ENCODE measurements at regions not wholly inside any gene's neighbourhood (a gene's known extent, or its start where the extent isn't known, plus 50 kb on each side); places are given as distances from the start of the nearest gene placed in this dataset.

- Histone ChIP-seq H4K20me1 (ENCODE audit: control insufficient read depth, extremely low read depth, insufficient read depth, low read length) (no peaks in the 10 kb centered on the region), H3K4me3 (ENCODE audit: control insufficient read depth in 2 of 3, extremely low read depth in 1 of 3, insufficient read depth in 2 of 3, low read depth in 1 of 3, low read length in 3 of 3) (no peak overlapping the region), H3K4me2 (ENCODE audit: control insufficient read depth, extremely low read depth, insufficient read depth, low read depth, low read length) (no peak overlapping the region), H3K9ac (ENCODE audit: control insufficient read depth, extremely low read depth, insufficient read depth, low read length) (no peak overlapping the region), H3K4me1 (ENCODE audit: control insufficient read depth, extremely low read depth, insufficient read depth, low read length) (peaks cover 5% of the 10 kb centered on the region), H3K79me2 (ENCODE audit: control insufficient read depth, insufficient read depth, low read length) (no peaks in the 10 kb centered on the region), H3K27ac (ENCODE audit: control insufficient read depth, insufficient read depth, low read length) (no peak overlapping the region), H3K36me3 (ENCODE audit: control insufficient read depth in 2 of 2, extremely low read depth in 1 of 2, insufficient read depth in 2 of 2, low read length in 2 of 2) (no peaks in the 10 kb centered on the region), H3K9me3 (ENCODE audit: control insufficient read depth, low read depth, low read length) (no peaks in the 10 kb centered on the region), H3K9me1 (ENCODE audit: control insufficient read depth, extremely low read depth, insufficient read depth, low read length) (no peaks in the 10 kb centered on the region), H2AFZ (ENCODE audit: control insufficient read depth, low read length) (no peak overlapping the region), H3K27me3 (ENCODE audit: control insufficient read depth, extremely low read depth, insufficient read depth, low read length) (no peaks in the 10 kb centered on the region)
- TF ChIP-seq EZH2 (IDR thresholded peaks at IDR 0.05; ENCODE audit: low read length) (no peak), CTCF (optimal IDR thresholded peaks at IDR 0.05 in 1 of 3, IDR thresholded peaks at IDR 0.05 in 1 of 3, conservative IDR thresholded peaks at IDR 0.05 in 1 of 3; ENCODE audit: extremely low read depth in 1 of 3, insufficient read depth in 2 of 3, low read length in 3 of 3) (no peak)
- FAIRE-seq (no peak), DNase-seq (ENCODE audit: low read depth, low spot score) (no peak)
- dilution Hi-C loops (cut with MboI; ENCODE audit: extremely low pct_ligation_motif_present, low sequenced_read_pairs) = no loop called here
These were observed 56.7 kb upstream of the USP1 start for GRCh38 chr1:62380181-62380580.

- Histone ChIP-seq H4K20me1 (ENCODE audit: control insufficient read depth, extremely low read depth, insufficient read depth, low read length) (no peaks in the 10 kb centered on the region), H2AFZ (ENCODE audit: control insufficient read depth, low read length) (no peak overlapping the region), H3K4me2 (ENCODE audit: control insufficient read depth, extremely low read depth, insufficient read depth, low read depth, low read length) (no peak overlapping the region), H3K27me3 (ENCODE audit: control insufficient read depth, extremely low read depth, insufficient read depth, low read length) (no peaks in the 10 kb centered on the region), H3K9me3 (ENCODE audit: control insufficient read depth, low read depth, low read length) (no peaks in the 10 kb centered on the region), H3K4me1 (ENCODE audit: control insufficient read depth, extremely low read depth, insufficient read depth, low read length) (peaks cover 5% of the 10 kb centered on the region), H3K79me2 (ENCODE audit: control insufficient read depth, insufficient read depth, low read length) (no peaks in the 10 kb centered on the region), H3K36me3 (ENCODE audit: control insufficient read depth in 2 of 2, extremely low read depth in 1 of 2, insufficient read depth in 2 of 2, low read length in 2 of 2) (no peaks in the 10 kb centered on the region), H3K9me1 (ENCODE audit: control insufficient read depth, extremely low read depth, insufficient read depth, low read length) (no peaks in the 10 kb centered on the region), H3K27ac (ENCODE audit: control insufficient read depth, insufficient read depth, low read length) (no peak overlapping the region), H3K9ac (ENCODE audit: control insufficient read depth, extremely low read depth, insufficient read depth, low read length) (no peak overlapping the region), H3K4me3 (ENCODE audit: control insufficient read depth in 2 of 3, extremely low read depth in 1 of 3, insufficient read depth in 2 of 3, low read depth in 1 of 3, low read length in 3 of 3) (no peak overlapping the region)
- FAIRE-seq (no peak), DNase-seq (ENCODE audit: low read depth, low spot score) (no peak)
- dilution Hi-C loops (cut with MboI; ENCODE audit: extremely low pct_ligation_motif_present, low sequenced_read_pairs) = no loop called here
- no peak for TF ChIP-seq CTCF (optimal IDR thresholded peaks at IDR 0.05 in 1 of 3, IDR thresholded peaks at IDR 0.05 in 1 of 3, conservative IDR thresholded peaks at IDR 0.05 in 1 of 3; ENCODE audit: extremely low read depth in 1 of 3, insufficient read depth in 2 of 3, low read length in 3 of 3)
- TF ChIP-seq EZH2 (IDR thresholded peaks at IDR 0.05; ENCODE audit: low read length) = no peak
These were observed 54.8 kb upstream of the USP1 start for GRCh38 chr1:62381831-62382657.

Measured in keratinocyte (primary cell).